Aorta (tissue), 5 donors: ENCODE measurements at regions not wholly inside any gene's neighbourhood (a gene's known extent, or its start where the extent isn't known, plus 50 kb on each side); places are given as distances from the start of the nearest gene placed in this dataset.
A peak's percentile ranks its signal among the peaks of the same experiment; 100 is the strongest.

Experiments
- ATAC-seq: fragments of 200-7000 bp; cut with Tn5 transposase; one replicate; pipeline ENCODE4 v1.9.1; 2022; ENCODE audit warnings: moderate library complexity; ENCODE audit not compliant: low FRiP score
- DNase-seq, 2 donors: peaks; one replicate each; pipeline ENCODE4 v3.0.0-alpha.2; 2020
- H3K27ac ChIP-seq, 2 donors: one replicate each; pipeline ENCODE4 v1.5.1; 2013; ENCODE audit warnings: low read length in 2 of 2, mild to moderate bottlenecking in 2 of 2, moderate library complexity in 2 of 2, control low read depth in 1 of 2, inconsistent platforms in 1 of 2, low read depth in 1 of 2
- H3K27me3 ChIP-seq, 2 donors: one replicate each; pipeline ENCODE4 v1.6.1; 2013; ENCODE audit warnings: control low read depth in 1 of 2, low read length in 1 of 2, mild to moderate bottlenecking in 1 of 2, moderate library complexity in 1 of 2; ENCODE audit not compliant: insufficient read depth in 2 of 2, control insufficient read depth in 1 of 2
- H3K36me3 ChIP-seq, 2 donors: one replicate each; pipeline ENCODE4 v1.6.1; 2013; ENCODE audit warnings: control low read depth in 1 of 2, low read length in 1 of 2, mild to moderate bottlenecking in 1 of 2; ENCODE audit not compliant: insufficient read depth in 2 of 2, control insufficient read depth in 1 of 2
- H3K4me1 ChIP-seq, 2 donors: one replicate each; pipeline ENCODE4 v1.6.1; 2013; ENCODE audit warnings: low read length in 2 of 2, control low read depth in 1 of 2, mild to moderate bottlenecking in 1 of 2, moderate library complexity in 1 of 2; ENCODE audit not compliant: insufficient read depth in 2 of 2, control insufficient read depth in 1 of 2
- H3K4me3 ChIP-seq, 2 donors: one replicate each; pipeline ENCODE4 v1.5.1; 2013; ENCODE audit warnings: low read length in 2 of 2, control low read depth in 1 of 2, mild to moderate bottlenecking in 1 of 2
- H3K9me3 ChIP-seq: one replicate; pipeline ENCODE4 v1.6.1; 2013; ENCODE audit warnings: mild to moderate bottlenecking, low read length; ENCODE audit not compliant: control insufficient read depth
- WGBS, 2 donors: extraction: QIAGEN DNeasy Blood & Tissue Kit; methylation state at CpG; one replicate each; pipeline ENCODE4 v1.1.7; 2013; 5-methylcytosine and 5-hydroxymethylcytosine counted together
- intact Hi-C, 2 donors: fragments of 100-400 bp; cut with DNase I; formaldehyde crosslinking; loops; one replicate each; pipeline versions ENCODE4 v1.14.2 to v1.15.0; 2022
- donor health status: healthy with polysubstance abuse.
- donor health status: Bipolar disorder and iron deficiency.
- donor health status: DM: no; HTN: no; CAD: no.
- donor health status: DM: no; HTN: no; CAD: no.
- donor health status: DM: yes; HTN: yes; CAD: no.

DNA sequence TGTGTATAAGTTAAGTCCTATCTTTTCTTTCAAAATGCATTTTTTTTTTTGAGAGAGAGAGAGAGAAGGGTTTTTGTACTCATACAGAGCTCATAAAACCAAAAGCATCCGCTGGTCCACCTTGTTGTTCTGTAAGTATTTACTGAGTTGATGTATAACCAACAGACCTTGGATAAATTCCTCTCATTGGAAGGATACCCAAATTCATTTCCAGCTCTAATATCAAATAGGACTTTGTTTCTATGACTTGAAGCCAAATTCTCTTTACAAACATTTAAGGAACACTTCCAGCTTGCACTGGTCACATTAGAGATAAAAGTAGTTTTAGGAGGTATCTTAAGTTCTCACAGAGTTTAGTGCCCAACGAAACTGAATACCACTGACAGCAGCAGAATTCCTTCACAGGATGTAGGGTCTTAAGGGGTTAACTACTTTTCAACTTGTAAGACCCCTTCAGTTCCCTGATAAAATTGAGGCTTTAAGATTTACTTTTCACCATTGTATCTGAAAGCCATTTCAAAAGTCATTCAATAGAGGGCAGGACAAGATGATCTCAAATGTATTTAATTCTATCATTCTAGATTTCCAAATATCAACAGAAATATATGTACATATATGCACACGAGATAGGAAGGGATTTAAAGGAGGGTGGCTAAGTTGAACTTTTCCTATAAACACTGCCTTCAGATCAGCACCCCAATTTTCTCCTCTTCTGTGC, 1398.5 kb upstream of the CELF4 start:
- no peak for DNase-seq
- 44 to 47% methylated on average over 3 of the region's 3 CpGs for WGBS, 2 donors
- H3K27me3 ChIP-seq: no peaks in the 10 kb centered on the region
- H3K27ac ChIP-seq: no peak overlapping the region
- intact Hi-C loops: no loop called here
- H3K36me3 ChIP-seq: no peaks in the 10 kb centered on the region
- no peak for ATAC-seq
- no peak overlapping the region for H3K4me3 ChIP-seq
- H3K4me1 ChIP-seq: no peaks in the 10 kb centered on the region
- H3K9me3 ChIP-seq: no peaks in the 10 kb centered on the region

DNA sequence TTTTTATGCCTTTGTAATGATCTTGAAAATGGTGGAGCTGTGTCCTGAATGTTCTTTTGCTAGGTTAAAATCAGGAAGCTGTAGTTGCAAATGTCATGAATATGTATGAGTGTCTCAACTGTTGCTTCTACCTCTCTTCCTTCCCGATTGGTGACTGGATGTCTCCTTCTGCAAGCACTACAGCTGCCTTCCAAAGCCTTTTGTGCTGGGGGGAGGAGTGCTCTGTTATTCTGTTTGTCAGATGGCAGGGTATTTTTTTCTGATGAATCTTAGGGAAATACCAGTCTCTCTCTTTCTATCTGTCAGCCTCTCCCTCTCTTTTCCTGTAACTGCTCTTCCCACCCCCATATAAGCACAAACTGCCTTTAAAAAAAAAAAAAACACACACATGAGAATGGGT, 1396.3 kb upstream of the CELF4 start:
- Histone ChIP-seq H3K36me3 (no peaks in the 10 kb centered on the region), H3K27ac (no peak overlapping the region), H3K27me3 (no peaks in the 10 kb centered on the region), H3K9me3 (no peaks in the 10 kb centered on the region), H3K4me3 (no peak overlapping the region), H3K4me1 (no peaks in the 10 kb centered on the region)
- intact Hi-C loops: loop anchor here in 1 of 2 donors (1.0 kb wide), 1 partner anchor 8 kb away; no protein-coding TSS in a partner anchor
- DNase-seq (no peak), ATAC-seq (no peak)
- WGBS, 2 donors: 31 to 32% methylated on average over 1 of the region's 1 CpG

GRCh38 chr18:38957736-38958135, 1392.1 kb upstream of the CELF4 start:
- ATAC-seq (no peak), DNase-seq (no peak)
- Histone ChIP-seq H3K9me3 (peaks cover 2% of the 10 kb centered on the region), H3K4me1 (no peaks in the 10 kb centered on the region), H3K4me3 (no peak overlapping the region), H3K36me3 (no peaks in the 10 kb centered on the region), H3K27me3 (no peaks in the 10 kb centered on the region), H3K27ac (no peak overlapping the region)
- intact Hi-C loops: no loop called here
- WGBS, 2 donors: 0 to 1% methylated on average over 1 of the region's 1 CpG

- no peak overlapping the region for H3K27ac ChIP-seq
- no peak overlapping the region for H3K4me3 ChIP-seq
- ATAC-seq: no peak
- no peaks in the 10 kb centered on the region for H3K36me3 ChIP-seq
- intact Hi-C loops: no loop called here
- H3K9me3 ChIP-seq: peaks cover 2% of the 10 kb centered on the region
- WGBS, 2 donors: 82 to 83% methylated on average over 3 of the region's 3 CpGs
- DNase-seq: no peak
- H3K4me1 ChIP-seq: no peaks in the 10 kb centered on the region
- no peaks in the 10 kb centered on the region for H3K27me3 ChIP-seq
Measured at GRCh38 chr18:38956068-38956467, 1390.5 kb upstream of the CELF4 start.

GRCh38 chr18:38951633-38952032, 1386.0 kb upstream of the CELF4 start:
- no peak for ATAC-seq
- Histone ChIP-seq H3K27me3 (no peaks in the 10 kb centered on the region), H3K36me3 (no peaks in the 10 kb centered on the region), H3K4me1 (no peaks in the 10 kb centered on the region), H3K9me3 (peaks cover 2% of the 10 kb centered on the region), H3K4me3 (no peak overlapping the region), H3K27ac (no peak overlapping the region)
- intact Hi-C loops: no loop called here
- 78 to 88% methylated on average over 2 of the region's 2 CpGs for WGBS, 2 donors
- DNase-seq: no peak

GRCh38 chr18:38948436-38948835, 1382.8 kb upstream of the CELF4 start:
- H3K9me3 ChIP-seq: no peaks in the 10 kb centered on the region
- no peaks in the 10 kb centered on the region for H3K27me3 ChIP-seq
- H3K36me3 ChIP-seq: no peaks in the 10 kb centered on the region
- no peaks in the 10 kb centered on the region for H3K4me1 ChIP-seq
- H3K27ac ChIP-seq: no peak overlapping the region
- H3K4me3 ChIP-seq: no peak overlapping the region
- DNase-seq: no peak
- no peak for ATAC-seq
- WGBS, 2 donors: 78% methylated on average over 2 of the region's 2 CpGs
- intact Hi-C loops: no loop called here

DNA sequence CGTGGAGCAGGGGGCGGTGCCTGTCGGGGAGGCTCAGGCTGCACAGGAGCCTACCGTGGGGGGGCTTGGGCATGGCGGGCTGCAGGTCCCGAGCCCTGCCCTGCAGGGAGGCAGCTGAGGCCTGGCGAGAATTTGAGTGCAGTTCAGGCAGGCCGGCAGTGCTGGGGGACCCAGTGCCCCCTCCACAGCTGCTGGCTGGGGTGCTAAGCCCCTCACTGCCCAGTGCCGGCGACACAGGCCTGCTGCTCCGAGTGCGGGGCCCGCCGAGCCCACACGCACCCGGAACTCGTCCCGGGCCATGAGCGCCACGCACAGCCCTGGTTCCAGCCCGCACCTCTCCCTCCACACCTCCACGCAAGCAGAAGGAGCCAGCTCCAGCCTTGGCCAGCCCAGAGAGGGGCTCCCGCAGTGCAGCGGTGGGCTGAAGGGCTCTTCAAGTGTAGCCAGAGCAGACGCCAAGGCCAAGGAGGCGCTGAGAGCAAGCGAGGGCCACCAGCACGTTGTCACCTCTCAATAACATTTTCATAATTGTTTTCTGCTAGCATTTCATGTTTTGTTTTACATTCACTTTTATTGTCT, 1378.9 kb upstream of the CELF4 start:
- DNase-seq (no peak), ATAC-seq (peak; percentile 48)
- H3K4me3 ChIP-seq: no peak overlapping the region
- intact Hi-C loops: no loop called here
- no peaks in the 10 kb centered on the region for H3K4me1 ChIP-seq
- no peak overlapping the region for H3K27ac ChIP-seq
- no peaks in the 10 kb centered on the region for H3K9me3 ChIP-seq
- 85 to 90% methylated on average over 27 to 28 of the region's 28 CpGs for WGBS, 2 donors
- H3K36me3 ChIP-seq: no peaks in the 10 kb centered on the region
- no peaks in the 10 kb centered on the region for H3K27me3 ChIP-seq

DNA sequence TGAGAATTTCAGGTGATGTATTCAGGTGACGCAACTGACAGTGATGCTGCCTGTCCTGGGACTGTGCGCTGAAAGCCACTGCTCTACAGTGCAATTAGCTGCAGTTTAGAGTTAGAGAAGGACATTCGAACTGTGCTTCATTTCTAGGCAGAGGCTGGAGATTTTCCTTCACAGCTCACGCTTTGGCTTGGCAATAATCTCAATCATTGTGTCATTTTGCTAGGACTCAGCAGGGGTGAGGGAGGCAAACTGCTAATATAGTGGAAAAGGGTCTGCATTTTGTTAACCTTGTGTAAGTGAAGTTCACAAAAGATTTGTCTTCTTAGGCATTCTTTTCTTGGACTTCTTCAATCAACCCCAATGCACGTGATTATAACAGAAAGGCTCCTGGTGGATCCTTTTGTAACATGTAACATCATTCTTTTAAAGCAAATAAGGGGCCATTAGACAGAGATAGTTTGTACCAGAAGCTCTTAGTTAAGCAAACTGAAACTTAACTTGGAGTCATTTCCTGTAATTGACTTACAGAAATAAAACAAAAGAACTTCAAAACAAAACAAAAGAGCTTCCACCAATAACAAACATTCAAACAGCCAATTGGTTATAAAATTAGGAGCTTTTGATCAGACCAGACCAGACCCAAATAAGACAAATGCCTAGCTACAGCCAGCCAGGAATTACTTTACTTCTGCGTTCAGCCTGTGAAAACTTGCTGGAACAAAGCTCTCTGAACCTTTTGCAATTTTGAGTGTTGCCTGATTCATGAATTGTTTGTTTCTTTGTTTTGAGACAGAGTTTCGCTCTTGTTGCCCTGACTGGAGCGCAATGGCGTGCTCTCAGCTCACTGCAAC, 1376.3 kb upstream of the CELF4 start:
- H3K27me3 ChIP-seq: no peaks in the 10 kb centered on the region
- no peak overlapping the region for H3K27ac ChIP-seq
- DNase-seq (no peak), ATAC-seq (no peak)
- WGBS, 2 donors: 62 to 66% methylated on average over 9 of the region's 9 CpGs
- H3K4me1 ChIP-seq: no peaks in the 10 kb centered on the region
- no peaks in the 10 kb centered on the region for H3K36me3 ChIP-seq
- intact Hi-C loops: no loop called here
- no peak overlapping the region for H3K4me3 ChIP-seq
- H3K9me3 ChIP-seq: no peaks in the 10 kb centered on the region
